Islet precursor cell (in vitro differentiated cells): ENCODE measurements at regions not wholly inside any gene's neighbourhood (a gene's known extent, or its start where the extent isn't known, plus 50 kb on each side); places are given as distances from the start of the nearest gene placed in this dataset.

Experiments
- DNase-seq: peaks from one replicate; pipeline ENCODE4 v3.0.0-alpha.2; 2018

DNA sequence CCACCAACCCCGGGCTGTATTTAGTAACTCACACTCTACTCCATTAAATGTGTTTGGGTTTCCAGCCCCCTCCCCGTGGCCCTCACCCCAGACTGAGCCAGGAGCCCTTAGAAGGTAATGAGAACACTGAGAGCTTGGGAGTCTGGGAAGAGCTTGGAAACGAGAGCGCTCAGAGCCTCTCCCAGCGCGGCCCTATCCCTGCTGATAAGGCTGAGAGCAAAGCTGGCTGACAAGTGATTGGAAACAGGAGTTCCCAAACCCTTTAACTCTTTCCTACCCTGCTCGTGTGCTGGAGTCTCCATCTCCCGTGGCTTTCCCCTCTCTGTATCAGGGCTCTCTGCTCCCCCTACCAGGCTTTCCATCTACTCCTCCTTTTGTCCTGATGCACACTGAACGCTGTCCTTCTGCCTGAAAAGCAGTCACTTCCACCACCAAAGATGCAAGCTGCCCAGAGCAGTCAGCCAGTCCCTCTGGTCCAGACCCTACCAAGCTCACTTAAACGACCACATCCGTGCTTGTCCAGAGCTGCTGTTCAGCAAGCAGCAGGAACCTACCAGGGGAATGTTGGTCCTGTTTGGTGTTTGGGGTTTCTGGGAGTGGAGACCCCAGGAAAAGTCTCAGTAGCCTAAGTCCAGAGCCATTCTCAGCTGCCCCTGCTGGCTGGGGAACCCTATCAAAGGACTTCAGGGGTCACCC, 100.0 kb upstream of the PKDCC start:
- peak; percentile 94 for DNase-seq

DNA sequence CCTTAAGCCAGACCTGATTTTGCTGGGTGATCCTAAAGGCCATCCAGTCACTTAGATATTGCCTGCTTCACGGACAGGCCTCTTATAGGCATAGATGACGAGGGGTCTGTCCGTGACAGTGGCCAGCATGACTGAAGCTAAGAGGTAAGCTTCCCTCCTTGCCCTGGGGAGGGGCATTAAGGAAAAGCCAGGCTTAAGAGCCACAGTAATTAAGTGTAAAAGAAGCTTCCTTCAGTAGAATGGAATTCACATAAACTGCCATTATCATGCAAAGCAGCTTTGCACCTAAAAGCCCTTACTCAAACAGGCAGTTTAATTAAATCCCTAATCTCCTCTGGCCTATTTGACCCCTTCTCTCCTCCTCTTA, 99.4 kb upstream of the PKDCC start:
- DNase-seq, result peak; percentile 85

DNA sequence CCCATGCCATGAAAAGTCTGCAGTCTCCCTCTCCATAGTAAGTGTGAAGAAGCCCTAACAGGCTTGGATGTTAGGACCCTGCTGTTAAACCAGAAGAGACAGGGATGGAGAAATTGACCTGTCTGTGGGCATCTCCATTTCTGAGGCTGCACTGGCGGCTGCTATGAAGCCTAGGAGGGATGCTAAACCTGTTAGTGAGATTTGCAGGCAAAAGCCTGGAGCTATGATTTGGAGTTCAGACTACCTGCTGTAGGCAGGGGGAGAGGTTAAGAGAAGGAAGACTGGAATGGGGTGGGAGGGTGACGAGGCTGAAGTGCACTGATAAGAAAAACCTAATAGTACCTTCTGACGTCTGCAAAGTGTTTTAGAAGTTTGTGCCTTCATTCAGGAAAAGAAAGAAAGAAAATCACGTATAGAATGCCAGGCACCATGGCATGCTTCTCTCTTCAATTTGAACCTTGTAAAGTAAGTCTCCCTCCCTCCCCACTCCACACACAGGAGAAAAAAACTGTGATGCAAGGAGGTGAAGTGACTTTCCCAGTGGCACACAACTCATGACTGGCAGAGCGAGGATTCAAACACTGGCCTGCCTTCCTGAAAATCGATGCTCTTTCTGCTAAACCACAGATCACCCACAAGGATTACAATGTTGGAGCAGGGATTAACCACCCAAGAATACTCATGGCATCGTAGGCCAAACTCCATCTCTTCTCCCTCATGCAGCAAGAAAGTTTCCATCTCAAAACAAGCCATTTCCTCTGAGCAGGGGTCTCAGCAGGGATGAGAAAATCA, 98.5 kb upstream of the PKDCC start:
- DNase-seq, result peak; percentile 87

DNA sequence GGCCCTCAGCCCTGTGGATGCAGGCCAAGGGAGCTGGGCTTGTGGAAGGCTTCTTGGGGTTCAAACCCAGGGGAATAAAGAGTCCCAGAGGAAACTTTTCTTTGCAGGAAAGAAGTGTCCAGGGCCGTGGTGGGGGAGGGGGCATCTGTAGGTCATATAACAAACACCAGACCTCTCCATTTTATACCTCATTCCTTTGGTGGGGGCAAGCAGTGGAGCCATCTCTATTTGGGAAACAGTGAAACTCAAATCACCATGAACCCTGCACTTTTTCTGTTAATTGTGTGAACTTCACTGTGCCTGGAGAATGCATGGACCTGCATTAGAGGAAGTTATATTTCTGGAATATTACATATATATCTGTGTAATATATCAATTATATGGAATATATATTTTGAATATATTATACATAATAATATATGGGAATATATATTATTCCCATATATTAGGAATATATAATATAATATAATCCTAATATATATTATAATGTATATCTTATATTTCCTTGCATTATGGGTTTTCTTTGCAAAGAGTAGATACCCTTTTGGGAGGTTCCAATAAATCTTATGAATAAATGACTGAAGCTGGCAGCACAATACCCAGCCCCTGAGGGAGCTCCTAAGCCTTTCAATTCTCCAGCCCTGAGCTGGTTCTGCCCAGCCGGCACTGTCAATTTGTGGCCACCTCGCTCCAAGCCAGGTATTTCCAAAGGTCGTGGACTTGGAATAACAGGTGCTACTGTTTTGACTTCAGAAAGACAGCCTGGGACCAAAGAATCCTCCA, 97.7 kb upstream of the PKDCC start:
- DNase-seq, result peak; percentile 82

DNA sequence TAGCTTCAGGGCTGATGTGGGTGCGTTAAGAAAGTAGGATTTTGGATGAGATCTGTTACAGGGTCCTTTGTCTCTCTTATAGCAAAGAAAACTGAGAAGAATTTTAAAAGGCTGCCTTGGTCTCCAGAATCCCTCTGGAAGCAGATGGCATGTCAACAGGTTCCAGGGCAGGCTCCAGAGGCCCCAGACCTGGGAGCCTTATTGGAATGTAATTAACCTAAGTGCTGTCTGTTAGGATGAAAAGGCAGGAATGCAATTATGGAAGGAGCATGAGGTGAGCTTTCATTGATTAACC, 97.2 kb upstream of the PKDCC start:
- peak; percentile 94 for DNase-seq

DNA sequence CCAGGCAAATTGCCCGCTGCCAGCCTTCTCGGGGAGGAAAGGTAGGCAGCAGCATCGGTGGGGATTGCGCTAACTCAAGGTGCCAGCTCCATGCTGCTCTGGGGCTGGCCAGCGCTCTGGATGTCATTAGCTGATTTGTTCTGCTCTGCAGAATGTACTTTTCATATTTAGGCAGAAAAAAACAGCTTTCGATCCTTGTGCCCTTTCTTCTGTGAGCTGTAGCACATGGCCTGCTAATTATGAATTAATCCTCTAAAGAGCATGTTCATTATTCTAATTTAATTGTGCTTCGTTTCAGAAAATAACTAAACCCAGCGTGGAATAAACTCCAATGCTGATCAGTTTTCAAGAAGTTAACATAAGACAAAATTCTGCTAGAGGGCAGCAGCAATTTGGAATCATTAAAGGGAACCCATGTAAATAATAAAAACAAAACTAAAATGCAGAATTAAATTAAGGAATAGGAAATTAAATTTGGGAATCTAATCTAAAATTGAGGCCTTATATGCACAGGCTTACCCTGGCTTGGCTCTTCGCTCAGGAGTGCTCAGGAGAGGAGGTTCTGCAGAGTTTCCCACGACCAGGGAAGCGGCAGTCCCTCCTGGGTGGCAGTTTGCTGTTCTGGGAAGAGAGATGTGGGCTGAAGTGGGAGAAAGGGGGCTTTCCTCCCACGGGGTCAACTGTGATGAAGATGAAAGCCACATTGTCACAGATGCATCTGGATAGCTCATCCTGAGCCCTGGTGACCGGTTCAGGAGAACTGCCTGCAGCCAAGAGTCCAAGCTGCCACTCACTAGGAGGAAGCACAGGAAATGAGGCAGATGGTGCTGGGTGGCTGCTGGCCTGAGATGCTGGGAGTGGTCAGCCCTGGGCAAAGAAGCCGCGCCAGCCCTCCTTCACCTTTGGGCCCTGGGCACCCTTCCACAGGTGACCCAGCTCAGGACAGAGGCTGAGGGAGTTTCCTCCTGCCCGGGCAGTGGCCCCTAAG, 93.2 kb upstream of the PKDCC start:
- no peak for DNase-seq

DNA sequence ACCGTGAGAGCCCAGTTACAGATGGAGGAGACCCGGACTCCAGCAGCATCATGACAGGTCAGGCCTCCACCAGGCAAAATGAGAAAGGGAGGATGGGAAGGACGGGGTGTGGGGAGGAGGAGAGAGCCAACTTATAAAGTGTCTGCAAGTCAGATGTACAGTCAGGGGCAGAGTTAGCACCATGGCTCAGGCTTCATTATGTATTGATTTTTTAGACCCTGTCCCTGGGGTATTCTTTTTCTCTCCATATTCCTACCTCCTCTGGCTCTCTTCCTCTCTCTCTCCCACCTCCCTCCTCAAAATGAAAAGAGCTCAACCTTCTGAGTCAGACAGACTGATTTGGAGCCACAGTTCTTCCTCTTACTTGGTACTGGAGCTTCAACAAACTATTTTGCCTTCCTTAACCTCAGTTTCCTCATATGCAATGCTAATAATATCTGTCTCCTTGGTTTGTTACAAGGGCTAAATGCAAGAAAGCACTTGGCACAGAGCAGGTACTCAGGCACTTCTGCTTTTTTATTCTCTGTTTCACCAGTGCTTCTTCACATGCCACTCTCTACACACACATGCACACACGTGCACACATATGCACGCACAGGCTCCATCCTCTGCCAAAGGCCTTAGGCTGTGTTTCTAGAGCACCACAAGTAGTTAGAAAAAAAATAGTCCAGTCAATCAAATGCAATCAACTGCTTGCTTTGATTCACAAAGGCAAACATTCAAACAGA, 92.3 kb upstream of the PKDCC start:
- no peak for DNase-seq

DNA sequence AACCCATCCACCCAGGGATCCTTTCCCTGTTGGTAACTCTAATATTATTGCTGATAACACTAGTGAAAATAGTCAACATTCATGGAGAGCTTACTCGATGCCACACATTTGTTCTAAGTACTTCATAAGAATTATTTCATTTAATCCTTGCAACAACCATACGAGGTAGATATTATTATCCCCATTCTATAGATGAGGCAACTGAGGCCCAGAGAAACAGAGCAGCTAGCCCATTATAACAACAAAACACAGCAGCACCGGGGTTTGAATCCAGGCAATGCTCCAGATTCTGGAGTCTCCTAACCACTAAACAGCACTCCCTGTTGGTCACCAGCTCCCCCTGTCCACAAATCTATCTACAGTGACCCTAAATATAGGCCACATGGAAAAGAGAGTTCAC, 90.4 kb upstream of the PKDCC start:
- no peak for DNase-seq

DNA sequence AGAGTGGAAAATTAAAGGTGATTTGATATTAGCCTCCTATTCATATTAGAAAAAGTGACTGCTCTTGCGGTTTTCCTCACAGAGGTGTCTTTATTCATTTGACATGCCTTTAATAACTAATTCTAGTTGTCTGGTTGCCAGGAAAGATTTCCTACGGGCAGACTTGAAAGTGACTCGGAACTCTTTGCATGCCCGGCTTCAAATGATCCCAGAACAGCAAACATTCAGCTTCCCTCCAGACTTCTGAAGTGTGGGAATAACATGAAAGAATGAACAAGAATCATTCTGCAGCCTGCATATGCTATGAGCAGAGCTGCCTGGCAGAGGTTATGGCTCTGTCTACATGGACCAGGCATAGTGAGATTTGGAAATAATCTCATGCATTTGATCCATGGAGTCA, 89.6 kb upstream of the PKDCC start:
- no peak for DNase-seq

DNA sequence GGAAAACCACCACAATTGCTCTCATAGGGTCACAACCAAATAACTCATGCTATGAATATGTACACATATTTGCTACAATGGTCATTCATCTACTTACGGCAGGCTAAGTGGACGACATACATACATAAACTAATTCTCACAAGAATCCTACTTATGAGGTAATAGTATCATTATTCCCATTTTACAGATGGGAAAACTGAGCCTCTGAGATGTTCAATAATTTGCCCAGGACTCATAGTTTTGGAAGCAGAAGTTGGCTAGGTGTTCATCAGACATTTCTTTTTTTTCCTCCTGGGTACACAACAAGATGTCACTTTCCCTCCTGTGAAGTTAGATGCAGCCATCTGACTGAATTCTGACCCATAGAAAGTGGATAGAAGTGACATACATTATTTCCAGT, 89.0 kb upstream of the PKDCC start:
- DNase-seq, result no peak

DNA sequence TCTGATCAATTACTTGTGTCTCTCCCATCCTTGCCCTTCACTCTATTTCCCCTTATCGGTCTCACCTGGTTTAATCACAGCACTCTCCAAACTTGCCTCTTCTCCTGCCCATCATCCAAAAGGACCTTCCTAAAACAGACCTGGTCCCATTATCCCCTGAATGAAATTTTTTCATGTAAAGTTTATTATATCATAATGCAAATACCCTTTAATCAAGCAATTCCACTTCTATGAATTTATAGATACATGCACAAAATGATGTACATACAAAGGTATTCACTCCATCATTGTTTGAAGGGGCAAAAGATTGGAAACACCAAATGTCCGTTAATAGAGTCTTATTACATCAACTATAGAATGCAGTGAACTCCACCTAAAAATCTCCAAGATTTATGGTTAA, 88.1 kb upstream of the PKDCC start:
- no peak for DNase-seq

DNA sequence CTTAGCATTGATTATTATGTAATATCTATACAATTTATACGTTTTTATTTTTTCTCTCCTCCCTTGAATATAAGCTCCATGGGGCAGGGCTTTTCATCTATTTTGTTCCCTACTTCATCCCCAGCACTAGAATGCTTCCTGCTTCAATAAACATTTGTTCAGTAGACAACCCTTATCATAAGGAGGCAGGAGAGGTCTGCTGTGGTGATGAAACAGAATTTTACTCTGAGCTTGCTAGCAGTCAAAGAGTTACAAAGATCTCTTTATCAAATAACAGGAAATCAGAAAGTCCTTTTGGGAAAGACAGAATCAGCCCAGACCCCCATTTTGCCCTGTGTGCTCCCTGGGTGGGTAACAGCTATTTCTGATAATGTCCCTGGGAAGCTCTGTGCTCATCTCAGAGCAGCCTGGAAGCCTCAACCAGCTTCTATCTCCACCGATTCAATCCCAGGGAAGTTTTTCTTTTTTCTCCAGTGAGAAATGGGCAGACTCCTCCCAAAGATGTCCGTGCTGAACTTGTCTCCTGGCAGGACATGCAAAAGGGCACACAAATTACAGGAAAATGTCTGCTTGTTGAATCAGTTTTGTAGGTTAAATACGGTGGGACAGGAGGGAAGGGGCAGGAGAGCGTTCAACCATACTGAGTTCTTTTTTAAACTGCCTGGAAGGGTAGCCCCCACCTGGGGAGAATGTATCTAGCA, 84.7 kb upstream of the PKDCC start:
- DNase-seq, result no peak

DNA sequence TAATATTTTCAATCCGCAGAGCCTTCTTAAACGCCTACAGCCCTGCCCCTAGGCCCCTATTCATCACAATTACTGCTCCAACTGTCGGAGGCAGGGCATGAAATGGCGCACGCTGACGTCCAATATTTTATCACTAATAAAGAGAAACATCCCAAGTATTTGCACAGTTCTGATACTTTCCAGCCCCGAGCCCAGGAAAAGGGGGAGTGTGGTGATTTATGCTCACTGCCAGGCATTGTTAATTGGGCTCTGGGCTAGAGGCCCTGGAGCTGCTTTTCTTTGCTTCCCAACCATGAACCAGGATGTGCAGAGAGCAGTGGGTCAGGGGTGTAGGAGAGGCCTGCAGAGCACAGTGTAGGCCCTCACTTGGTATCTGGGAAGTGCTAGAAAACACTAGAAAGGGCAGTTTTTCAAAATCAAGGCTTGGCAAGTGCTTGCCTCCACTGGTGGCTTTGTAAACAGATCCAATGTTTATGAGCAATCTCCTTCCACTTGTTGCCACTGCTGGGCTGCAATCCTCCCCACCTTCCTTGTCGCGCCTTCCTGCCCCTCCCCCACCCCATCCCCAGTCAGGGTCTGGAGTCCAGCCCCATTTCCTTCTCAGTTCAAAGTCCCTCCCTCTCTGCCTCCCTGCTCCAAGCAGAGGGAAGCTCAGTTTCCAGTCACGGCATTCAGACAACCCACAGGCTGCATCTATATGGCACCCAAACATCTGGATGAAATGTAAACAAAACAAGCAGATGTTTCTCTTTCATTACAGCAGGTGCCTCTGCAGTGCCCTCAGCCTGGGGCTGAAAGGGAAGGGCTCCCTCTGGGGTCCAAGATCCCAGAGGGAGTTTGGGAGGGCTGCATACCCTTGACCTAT, 83.9 kb upstream of the PKDCC start:
- peak; percentile 83 for DNase-seq

DNA sequence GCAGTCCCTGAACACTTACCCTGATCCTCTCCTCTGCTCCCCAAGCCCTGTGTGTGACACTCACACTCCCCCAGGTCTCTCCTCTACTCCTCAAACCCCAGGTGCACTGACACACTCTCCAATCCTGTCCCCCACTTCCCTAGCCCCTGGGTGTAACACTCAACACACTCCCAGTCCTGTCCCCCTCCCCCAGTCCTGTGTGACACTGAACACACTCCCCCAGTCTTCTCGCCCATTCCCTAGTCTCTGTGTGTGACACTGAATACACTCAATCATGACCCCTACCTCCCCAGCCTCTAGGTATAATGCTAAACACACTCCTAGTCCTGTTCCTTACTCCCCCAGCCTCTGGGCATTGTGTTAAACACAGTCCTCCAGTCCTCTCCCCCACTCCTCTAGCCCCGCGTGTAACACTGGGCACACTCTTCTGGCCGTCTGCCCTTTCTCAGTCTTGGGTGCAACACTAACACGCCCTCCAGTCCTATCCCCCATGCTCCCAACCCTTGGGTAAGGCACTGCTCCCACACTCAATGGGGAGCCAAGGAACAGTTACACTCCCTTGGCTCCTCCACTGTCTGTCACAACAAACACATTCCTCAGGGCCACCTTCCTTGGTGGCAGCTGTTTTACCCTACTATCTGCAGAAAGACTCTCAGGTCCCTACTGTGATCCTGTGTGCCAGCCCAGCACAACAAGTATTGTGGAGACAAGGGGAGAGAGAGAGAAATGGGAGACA, 82.5 kb upstream of the PKDCC start:
- no peak for DNase-seq

DNA sequence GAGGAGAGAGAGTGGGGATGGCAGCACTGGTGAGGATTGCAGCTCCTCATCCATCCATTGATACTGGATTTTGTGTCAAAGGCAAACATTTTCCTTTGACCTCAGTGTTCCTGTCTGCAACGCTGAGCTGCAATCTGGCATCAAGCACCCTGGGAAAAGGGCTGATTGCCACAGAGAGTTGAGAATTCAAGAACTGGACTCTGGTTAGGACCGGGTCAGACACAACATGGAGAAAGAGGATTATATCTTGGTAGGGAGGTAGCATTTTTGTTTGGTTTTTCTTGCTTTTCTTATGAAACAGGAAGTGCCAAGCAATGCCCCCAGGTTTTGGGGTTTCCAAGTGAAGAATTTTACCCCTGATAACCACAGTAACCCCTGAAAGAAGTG, 81.9 kb upstream of the PKDCC start:
- DNase-seq, result no peak

DNA sequence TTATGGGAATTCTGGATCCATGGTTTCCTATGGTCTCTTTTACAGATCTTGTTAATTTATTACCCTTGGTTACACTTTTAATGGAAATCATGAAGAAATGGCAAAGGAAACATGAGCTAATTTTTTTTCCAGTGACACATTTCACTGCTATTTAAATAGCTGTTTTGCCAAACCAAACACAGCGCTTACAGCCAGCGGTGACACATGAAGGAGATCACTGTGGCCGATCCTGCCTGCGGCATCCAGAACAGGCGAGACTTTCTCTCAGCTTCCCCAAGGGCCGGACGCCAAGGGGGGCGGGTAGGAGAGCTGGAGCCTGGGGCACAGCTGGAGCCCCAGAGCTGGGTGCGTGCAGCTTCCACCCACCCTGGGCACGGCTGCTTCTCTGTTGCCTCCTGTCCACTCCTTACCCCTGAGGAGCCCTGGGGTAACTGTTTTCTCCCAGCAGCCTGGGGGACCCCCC, 81.4 kb upstream of the PKDCC start:
- DNase-seq, result no peak

DNA sequence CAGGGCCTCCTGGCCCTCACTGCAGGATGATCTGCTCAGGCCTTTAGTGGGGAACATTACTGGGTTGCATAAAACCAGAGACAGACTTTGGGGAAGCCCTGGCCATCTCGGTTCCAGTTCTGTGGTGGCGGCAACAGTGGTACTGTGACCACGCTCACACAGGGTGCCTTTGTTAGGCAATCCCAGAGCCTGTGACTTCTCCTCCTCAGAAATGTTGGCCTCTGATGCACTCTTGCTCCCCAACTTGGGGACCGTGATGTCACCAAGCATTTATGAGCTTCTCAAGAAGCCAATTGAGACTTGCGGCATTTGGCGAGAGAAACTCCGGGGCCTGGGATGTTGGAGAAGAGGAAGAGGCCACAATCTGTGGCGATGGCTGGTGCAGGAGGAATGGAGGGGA, 80.9 kb upstream of the PKDCC start:
- DNase-seq, result no peak

DNA sequence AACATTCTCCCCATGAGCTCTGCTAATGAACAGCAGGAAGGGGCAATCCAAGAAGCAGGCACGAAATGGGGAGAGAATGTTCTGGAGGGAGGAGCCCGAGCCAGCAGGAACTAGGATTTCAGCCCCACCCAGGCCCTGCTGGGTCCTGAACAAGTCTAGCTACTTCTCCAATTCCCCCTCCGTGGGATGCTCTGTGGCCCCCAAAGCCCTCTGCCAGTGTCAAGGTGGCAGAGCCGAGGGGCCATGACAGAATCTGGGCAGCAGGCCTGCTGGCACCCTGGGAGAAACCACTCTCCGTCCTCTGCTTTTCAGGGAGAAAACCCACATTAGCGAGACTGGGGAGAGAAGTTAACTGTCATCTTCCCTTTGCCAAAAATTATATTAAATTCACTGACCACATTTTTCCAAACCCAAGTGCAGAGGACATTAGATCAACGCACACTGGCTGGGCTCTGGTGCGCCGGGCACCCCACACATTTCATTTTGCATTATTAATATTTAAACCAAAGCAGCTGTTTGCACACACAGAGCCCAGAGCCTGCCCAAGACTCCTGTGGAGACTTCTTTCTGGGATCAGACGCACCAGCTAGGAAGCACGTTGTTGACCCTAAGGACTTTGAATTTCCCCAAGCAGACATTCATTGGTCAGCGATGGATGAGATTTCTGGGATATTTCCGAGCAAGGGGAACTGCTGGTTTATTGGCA, 80.2 kb upstream of the PKDCC start:
- DNase-seq, result no peak

DNA sequence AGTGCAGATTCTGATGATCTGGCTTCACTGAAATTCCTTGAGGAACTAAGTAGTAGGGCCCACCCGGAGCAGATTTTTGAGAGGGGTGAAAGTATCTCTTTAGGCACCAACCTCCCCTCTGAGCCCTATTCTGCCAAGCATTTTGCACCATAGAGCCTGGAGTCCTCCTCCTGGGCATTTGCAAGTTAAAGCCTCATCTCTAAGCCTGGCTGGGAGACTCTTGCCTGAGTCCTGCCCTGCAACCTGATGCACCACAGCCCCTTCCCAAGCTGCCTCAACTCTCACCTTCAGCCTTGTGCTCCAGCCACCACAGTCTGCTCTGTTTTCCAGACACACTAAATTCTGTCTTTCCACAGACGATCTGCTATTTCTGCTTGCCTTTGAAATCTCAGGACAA, 79.6 kb upstream of the PKDCC start:
- no peak for DNase-seq
